SK-N-SH (cell line): ENCODE measurements at regions not wholly inside any gene's neighbourhood (a gene's known extent, or its start where the extent isn't known, plus 50 kb on each side); places are given as distances from the start of the nearest gene placed in this dataset.
A peak's percentile ranks its signal among the peaks of the same experiment; 100 is the strongest.
"Not testable (repeated sequence)": the region's sequence is repeated elsewhere in the genome, so short reads cannot be mapped to it uniquely, and the experiment has no call there.

Experiments used
- CTCF ChIA-PET: fragments of 300-600, 350-600 bp; formaldehyde crosslinking; extraction: SDS; loops from one replicate; lab custom pipeline; 2021; lab: Yijun Ruan, JAX
- POLR2A ChIA-PET: fragments of 350-600 bp; sonication (Branson Sonifier 250); formaldehyde crosslinking; extraction: SDS; loops from one replicate; lab custom pipeline; 2020; ENCODE audit warnings: antibody characterized with exemption, inconsistent platforms; lab: Yijun Ruan, JAX
- DNase-seq: peaks from one replicate; pipeline ENCODE4 v3.0.0; 2012
- H2AFZ ChIP-seq: fragments of 200-600 bp; sonication (generic); 2 replicates; pipeline ENCODE4 v1.8.1; 2016; ENCODE audit warnings: antibody characterized with exemption, mild to moderate bottlenecking, low read depth
- H3F3A ChIP-seq: fragments of 200-600 bp; sonication (generic); replicated peaks from 2 replicates; pipeline ENCODE3; 2016; ENCODE audit warnings: antibody characterized with exemption, mild to moderate bottlenecking; ENCODE audit not compliant: insufficient read depth
- H3K27ac ChIP-seq, 2 experiments: fragments of 200-500 bp in 1 of 2; fragments of 200-600 bp in 1 of 2; sonication (Bioruptor generic) in 1 of 2; sonication (generic), shearing (Covaris generic) in 1 of 2; 2 replicates each; pipeline versions ENCODE4 v1.5.1 to v1.6.1; 2014 to 2016; ENCODE audit warnings: low read depth in 2 of 2, inconsistent platforms in 1 of 2, low read length in 1 of 2, mild to moderate bottlenecking in 1 of 2, mixed read lengths in 1 of 2
- H3K27me3 ChIP-seq: fragments of 200-600 bp; sonication (generic), shearing (Covaris generic); 2 replicates; pipeline ENCODE4 v1.6.1; 2016; ENCODE audit warnings: mixed run types; ENCODE audit not compliant: insufficient read depth
- H3K36me3 ChIP-seq, 2 experiments: fragments of 200-500 bp in 1 of 2; fragments of 200-600 bp in 1 of 2; sonication (Bioruptor generic) in 1 of 2; sonication (generic) in 1 of 2; replicated peaks in 1 of 2; 2 replicates each; pipeline versions ENCODE3 to v1.5.1; 2014 to 2016; ENCODE audit warnings: low read length in 1 of 2, mild to moderate bottlenecking in 1 of 2; ENCODE audit not compliant: insufficient read depth in 2 of 2, control insufficient read depth in 1 of 2
- H3K4me1 ChIP-seq, 2 experiments: fragments of 200-500 bp in 1 of 2; fragments of 200-600 bp in 1 of 2; sonication (Bioruptor generic) in 1 of 2; sonication (generic), shearing (Covaris generic) in 1 of 2; 2 replicates each; pipeline versions ENCODE4 v1.5.1 to v1.6.1; 2014 to 2016; ENCODE audit warnings: low read depth in 1 of 2, low read length in 1 of 2, mixed run types in 1 of 2; ENCODE audit not compliant: insufficient read depth in 2 of 2, control insufficient read depth in 1 of 2
- H3K4me2 ChIP-seq: fragments of 200-600 bp; sonication (generic), shearing (Covaris generic); 2 replicates; pipeline ENCODE4 v1.6.1; 2017; ENCODE audit warnings: mixed run types
- H3K4me3 ChIP-seq, 2 experiments: fragments of 200-500 bp in 1 of 2; fragments of 200-600 bp in 1 of 2; sonication (Bioruptor generic) in 1 of 2; sonication (generic), shearing (Covaris generic) in 1 of 2; 2 replicates each; pipeline versions ENCODE4 v1.5.1 to v1.8.1; 2014 to 2016; ENCODE audit warnings: low read depth in 2 of 2, inconsistent platforms in 1 of 2, low read length in 1 of 2, mild to moderate bottlenecking in 1 of 2, mixed read lengths in 1 of 2, moderate library complexity in 1 of 2
- H3K79me2 ChIP-seq: fragments of 200-600 bp; sonication (generic); 2 replicates; pipeline ENCODE4 v1.8.1; 2017; ENCODE audit warnings: mild to moderate bottlenecking; ENCODE audit not compliant: insufficient read depth
- H3K9ac ChIP-seq: fragments of 200-600 bp; sonication (generic); 2 replicates; pipeline ENCODE4 v1.6.1; 2017; ENCODE audit warnings: mixed run types
- H3K9me2 ChIP-seq: fragments of 200-600 bp; sonication (generic); 2 replicates; pipeline ENCODE4 v1.6.1; 2017; ENCODE audit warnings: mixed run types
- H3K9me3 ChIP-seq: fragments of 200-600 bp; sonication (generic); 2 replicates; pipeline ENCODE4 v1.6.1; 2017; ENCODE audit warnings: mixed run types, mild to moderate bottlenecking, moderate library complexity
- H4K20me1 ChIP-seq: fragments of 200-600 bp; sonication (generic); 2 replicates; pipeline ENCODE4 v1.6.1; 2017; ENCODE audit warnings: mild to moderate bottlenecking, mixed run types; ENCODE audit not compliant: insufficient read depth
- CHD2 ChIP-seq: fragments of 150-350 bp; IDR thresholded peaks from 2 replicates; pipeline ENCODE4 v1.6.1; 2018; ENCODE audit warnings: low read length; ENCODE audit not compliant: partially characterized antibody
- ELF1 ChIP-seq: IDR thresholded peaks from 2 replicates; pipeline ENCODE4 v1.4.0; 2012
- EP300 ChIP-seq, 2 experiments: IDR thresholded peaks; 2 replicates each; pipeline versions ENCODE4 v1.4.0 to v1.6.1; 2012; ENCODE audit warnings: borderline replicate concordance in 1 of 2, low read depth in 1 of 2, low read length in 1 of 2
- EZH2phosphoT487 ChIP-seq: fragments of 200-600 bp; sonication (generic); IDR thresholded peaks from 2 replicates; pipeline ENCODE4 v1.6.1; 2017; ENCODE audit warnings: low read depth, mixed run types, mild to moderate bottlenecking, antibody characterized with exemption, moderate library complexity, borderline replicate concordance
- FOXJ3 ChIP-seq: sonication (generic); formaldehyde crosslinking; IDR thresholded peaks from 2 replicates; pipeline ENCODE4 v1.5.1; 2020; ENCODE audit warnings: mild to moderate bottlenecking, missing genetic modification reagents
- GATA2 ChIP-seq: sonication (generic); formaldehyde crosslinking; IDR thresholded peaks from 2 replicates; pipeline ENCODE4 v1.5.0; 2020; ENCODE audit warnings: mild to moderate bottlenecking, missing genetic modification reagents
- JUND ChIP-seq: IDR thresholded peaks from 2 replicates; pipeline ENCODE4 v1.4.0; 2012
- MXI1 ChIP-seq: IDR thresholded peaks from 2 replicates; pipeline ENCODE4 v1.6.1; 2012; ENCODE audit warnings: mild to moderate bottlenecking, low read depth, low read length, improper control_type of control experiment
- RAD21 ChIP-seq: IDR thresholded peaks from 2 replicates; pipeline ENCODE4 v1.6.1; 2012; ENCODE audit warnings: mild to moderate bottlenecking, low read length
- RFX5 ChIP-seq: IDR thresholded peaks from 2 replicates; pipeline ENCODE4 v1.6.1; 2012; ENCODE audit warnings: mild to moderate bottlenecking, improper control_type of control experiment, low read length
- SIN3A ChIP-seq: IDR thresholded peaks from 2 replicates; pipeline ENCODE4 v1.6.1; 2012; ENCODE audit warnings: low read depth, mild to moderate bottlenecking, low read length, moderate library complexity, borderline replicate concordance
- TCF12 ChIP-seq: IDR thresholded peaks from 2 replicates; pipeline ENCODE4 v1.4.0; 2012
- YY1 ChIP-seq: IDR thresholded peaks from 2 replicates; pipeline ENCODE4 v1.4.0; 2012; ENCODE audit warnings: low read depth, mild to moderate bottlenecking
- WGBS: methylation state at CpG from one replicate; pipeline ENCODE4 v1.1.6; 2017; ENCODE audit warnings: low lambda C conversion rate; 5-methylcytosine and 5-hydroxymethylcytosine counted together
- TF ChIP-seq, protein P1 (sequence below): IDR thresholded peaks from 2 replicates; pipeline ENCODE4; 2012
- TF ChIP-seq, protein P2 (sequence below): fragments of 200-600 bp; sonication (generic); IDR thresholded peaks from 2 replicates; pipeline ENCODE4 v1.6.1; 2017; ENCODE audit warnings: antibody characterized with exemption, mild to moderate bottlenecking, moderate library complexity
- TF ChIP-seq, protein P3 (sequence below): fragments of 150-350 bp; IDR thresholded peaks from 2 replicates; pipeline ENCODE4 v1.6.1; 2016; ENCODE audit warnings: mild to moderate bottlenecking, low read depth, low read length
- TF ChIP-seq, protein P4 (sequence below): IDR thresholded peaks from 2 replicates; pipeline ENCODE4 v1.4.0; 2012; ENCODE audit warnings: low read depth, borderline replicate concordance

DNA sequence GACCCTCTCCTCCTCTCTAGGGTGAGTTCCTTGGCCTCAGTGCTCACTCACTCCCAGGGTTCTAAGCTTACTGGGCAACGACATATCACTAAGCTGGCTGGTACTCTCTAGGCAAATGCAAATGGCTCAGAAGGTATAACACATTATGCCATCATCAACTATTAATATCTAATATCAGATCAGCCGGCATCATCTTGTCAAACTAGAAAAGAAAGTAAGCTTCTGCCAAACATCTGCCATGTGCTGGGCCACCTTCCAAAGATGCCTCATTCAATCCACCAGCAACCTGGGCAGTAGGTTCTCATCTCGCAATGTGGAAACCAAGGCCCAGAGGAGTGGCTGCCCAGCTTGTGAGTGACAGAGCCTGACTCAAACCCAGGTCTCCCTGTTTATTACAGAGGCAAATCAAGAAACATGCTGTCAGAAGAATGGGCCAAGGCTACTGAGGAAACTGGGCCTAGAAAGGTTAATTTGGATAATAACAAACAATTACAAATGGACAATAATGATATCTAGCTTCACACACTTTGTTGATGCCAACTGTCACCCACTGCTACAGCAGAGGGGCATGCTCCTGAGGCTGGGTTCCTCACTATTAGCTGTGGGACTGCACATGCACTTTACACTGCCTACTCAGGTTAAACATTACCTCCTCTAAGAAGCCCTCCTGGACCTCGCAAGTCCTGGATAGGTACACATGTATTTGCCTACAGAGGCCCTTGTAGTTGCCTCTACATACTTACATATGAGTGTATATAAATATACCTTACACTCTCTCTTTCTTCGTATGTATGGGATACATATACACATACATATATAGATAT is 183.3 kb upstream of the JUN start:
- Histone ChIP-seq H3K4me2 (no peak overlapping the region), H3K9me3 (no peaks in the 10 kb centered on the region), H3K4me1 (peaks cover 0 to 27% of the 10 kb centered on the region in 2 experiments; a peak in 2 of 4 replicates), H3K9ac (no peak overlapping the region), H4K20me1 (no peaks in the 10 kb centered on the region), H3K79me2 (no peaks in the 10 kb centered on the region), H3F3A (peaks cover 3% of the 10 kb centered on the region), H3K4me3 (no peak overlapping the region), H3K27ac (no peak overlapping the region), H3K27me3 (no peaks in the 10 kb centered on the region), H3K9me2 (no peaks in the 10 kb centered on the region), H2AFZ (no peak overlapping the region), H3K36me3 (no peaks in the 10 kb centered on the region)
- no peak for TF ChIP-seq RAD21
- no peak for TF ChIP-seq EZH2phosphoT487
- TF ChIP-seq, protein P1, sequence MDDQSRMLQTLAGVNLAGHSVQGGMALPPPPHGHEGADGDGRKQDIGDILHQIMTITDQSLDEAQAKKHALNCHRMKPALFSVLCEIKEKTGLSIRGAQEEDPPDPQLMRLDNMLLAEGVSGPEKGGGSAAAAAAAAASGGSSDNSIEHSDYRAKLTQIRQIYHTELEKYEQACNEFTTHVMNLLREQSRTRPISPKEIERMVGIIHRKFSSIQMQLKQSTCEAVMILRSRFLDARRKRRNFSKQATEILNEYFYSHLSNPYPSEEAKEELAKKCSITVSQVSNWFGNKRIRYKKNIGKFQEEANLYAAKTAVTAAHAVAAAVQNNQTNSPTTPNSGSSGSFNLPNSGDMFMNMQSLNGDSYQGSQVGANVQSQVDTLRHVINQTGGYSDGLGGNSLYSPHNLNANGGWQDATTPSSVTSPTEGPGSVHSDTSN = no peak
- no peak for TF ChIP-seq GATA2
- ChIA-PET POLR2A (interaction anchor here (1.0 kb wide), 1 partner anchor 64 kb away, joined by 3 read pairs; no protein-coding TSS in a partner anchor), CTCF (no interaction called here)
- DNase-seq = no peak
- 87% methylated on average over 5 of the region's 5 CpGs for WGBS

DNA sequence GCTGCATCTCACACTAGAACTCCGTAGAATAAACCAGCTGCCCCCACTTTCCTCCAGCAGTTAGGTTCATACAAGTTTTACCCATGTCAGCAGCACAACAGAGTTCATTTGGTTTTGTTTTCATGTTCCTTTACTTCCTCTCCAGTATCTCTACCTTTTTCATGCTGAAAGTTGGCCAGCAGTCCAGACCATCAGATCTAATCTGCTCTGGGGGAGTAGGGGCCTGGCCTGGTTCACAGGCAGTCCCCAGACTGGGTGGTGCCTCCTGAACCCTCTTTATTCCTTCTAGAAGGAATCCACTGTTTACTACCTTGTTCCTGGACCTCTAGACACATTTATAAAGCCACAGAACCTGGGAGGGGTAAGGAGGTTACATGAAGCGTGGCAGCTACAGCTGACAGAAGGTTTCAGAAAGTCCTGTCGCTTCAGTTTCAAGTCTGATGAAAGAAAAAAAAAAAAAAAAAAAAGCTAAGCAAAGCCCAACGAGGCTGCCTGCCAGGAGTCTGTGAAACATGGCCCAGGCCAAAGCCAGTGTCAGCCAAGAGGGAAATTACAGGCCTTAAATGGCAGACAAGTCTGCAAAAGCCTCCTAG is 184.6 kb upstream of the JUN start:
- peak; percentile 29 for DNase-seq
- Histone ChIP-seq H3K4me1 (peaks cover 0 to 27% of the 10 kb centered on the region in 2 experiments; a peak in 2 of 4 replicates), H3F3A (peaks cover 3% of the 10 kb centered on the region), H3K79me2 (no peaks in the 10 kb centered on the region), H3K9ac (no peak overlapping the region), H3K36me3 (no peaks in the 10 kb centered on the region), H3K9me2 (no peaks in the 10 kb centered on the region), H3K4me3 (no peak overlapping the region), H4K20me1 (no peaks in the 10 kb centered on the region), H3K9me3 (no peaks in the 10 kb centered on the region), H3K27ac (peak overlapping the region; percentile 50 to 89; a peak in 3 of 4 replicates), H3K4me2 (no peak overlapping the region), H3K27me3 (no peaks in the 10 kb centered on the region), H2AFZ (peak overlapping the region; percentile 84)
- ChIA-PET POLR2A (interaction anchor here (1.3 kb wide), 1 partner anchor 69 kb away, joined by 3 read pairs; no protein-coding TSS in a partner anchor), CTCF (no interaction called here)
- WGBS = 46% methylated on average over 4 of the region's 4 CpGs
- TF ChIP-seq ELF1 (no peak), GATA2 (peak; percentile 32; the same call in 1 of the 2 replicates), YY1 (no peak), CHD2 (no peak), JUND (no peak), MXI1 (no peak), EP300 (IDR thresholded peaks at IDR 0.05; ENCODE audit: borderline replicate concordance in 1 of 2, low read depth in 1 of 2, low read length in 1 of 2) (no peak), SIN3A (no peak), TCF12 (0 out of 2 replicates have a peak, but pooled peaks have one; percentile 20), RFX5 (no peak), FOXJ3 (CRISPR knock-in tag) (0 out of 2 replicates have a peak, but pooled peaks have one; percentile 36)
- TF ChIP-seq, protein P2, sequence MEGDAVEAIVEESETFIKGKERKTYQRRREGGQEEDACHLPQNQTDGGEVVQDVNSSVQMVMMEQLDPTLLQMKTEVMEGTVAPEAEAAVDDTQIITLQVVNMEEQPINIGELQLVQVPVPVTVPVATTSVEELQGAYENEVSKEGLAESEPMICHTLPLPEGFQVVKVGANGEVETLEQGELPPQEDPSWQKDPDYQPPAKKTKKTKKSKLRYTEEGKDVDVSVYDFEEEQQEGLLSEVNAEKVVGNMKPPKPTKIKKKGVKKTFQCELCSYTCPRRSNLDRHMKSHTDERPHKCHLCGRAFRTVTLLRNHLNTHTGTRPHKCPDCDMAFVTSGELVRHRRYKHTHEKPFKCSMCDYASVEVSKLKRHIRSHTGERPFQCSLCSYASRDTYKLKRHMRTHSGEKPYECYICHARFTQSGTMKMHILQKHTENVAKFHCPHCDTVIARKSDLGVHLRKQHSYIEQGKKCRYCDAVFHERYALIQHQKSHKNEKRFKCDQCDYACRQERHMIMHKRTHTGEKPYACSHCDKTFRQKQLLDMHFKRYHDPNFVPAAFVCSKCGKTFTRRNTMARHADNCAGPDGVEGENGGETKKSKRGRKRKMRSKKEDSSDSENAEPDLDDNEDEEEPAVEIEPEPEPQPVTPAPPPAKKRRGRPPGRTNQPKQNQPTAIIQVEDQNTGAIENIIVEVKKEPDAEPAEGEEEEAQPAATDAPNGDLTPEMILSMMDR = no peak
- TF ChIP-seq, protein P3, sequence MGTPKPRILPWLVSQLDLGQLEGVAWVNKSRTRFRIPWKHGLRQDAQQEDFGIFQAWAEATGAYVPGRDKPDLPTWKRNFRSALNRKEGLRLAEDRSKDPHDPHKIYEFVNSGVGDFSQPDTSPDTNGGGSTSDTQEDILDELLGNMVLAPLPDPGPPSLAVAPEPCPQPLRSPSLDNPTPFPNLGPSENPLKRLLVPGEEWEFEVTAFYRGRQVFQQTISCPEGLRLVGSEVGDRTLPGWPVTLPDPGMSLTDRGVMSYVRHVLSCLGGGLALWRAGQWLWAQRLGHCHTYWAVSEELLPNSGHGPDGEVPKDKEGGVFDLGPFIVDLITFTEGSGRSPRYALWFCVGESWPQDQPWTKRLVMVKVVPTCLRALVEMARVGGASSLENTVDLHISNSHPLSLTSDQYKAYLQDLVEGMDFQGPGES = no peak
- TF ChIP-seq, protein P4, sequence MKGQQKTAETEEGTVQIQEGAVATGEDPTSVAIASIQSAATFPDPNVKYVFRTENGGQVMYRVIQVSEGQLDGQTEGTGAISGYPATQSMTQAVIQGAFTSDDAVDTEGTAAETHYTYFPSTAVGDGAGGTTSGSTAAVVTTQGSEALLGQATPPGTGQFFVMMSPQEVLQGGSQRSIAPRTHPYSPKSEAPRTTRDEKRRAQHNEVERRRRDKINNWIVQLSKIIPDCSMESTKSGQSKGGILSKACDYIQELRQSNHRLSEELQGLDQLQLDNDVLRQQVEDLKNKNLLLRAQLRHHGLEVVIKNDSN = no peak

DNA sequence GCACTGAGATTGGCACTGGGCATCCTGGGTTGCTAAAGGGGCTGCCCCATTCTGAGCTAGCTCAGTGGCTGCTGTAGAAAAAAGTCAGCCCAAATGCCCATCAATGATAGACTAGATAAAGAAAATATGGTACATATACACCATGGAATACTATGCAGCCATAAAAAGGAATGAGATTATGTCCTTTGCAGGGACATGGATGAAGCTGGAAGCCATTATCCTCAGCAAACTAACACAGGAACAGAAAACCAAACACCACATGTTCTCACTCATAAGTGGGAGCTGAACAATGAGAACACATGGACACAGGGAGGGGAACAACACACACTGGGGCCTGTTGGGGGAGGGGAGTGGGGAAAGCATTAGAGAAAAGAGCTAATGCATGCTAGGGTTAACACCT is 185.3 kb upstream of the JUN start:
- H3K27me3 ChIP-seq, H3K9ac ChIP-seq, DNase-seq, H3K4me2 ChIP-seq, H3K4me3 ChIP-seq, H3K9me2 ChIP-seq, H3F3A ChIP-seq, H3K79me2 ChIP-seq, CTCF ChIA-PET, H3K9me3 ChIP-seq, H4K20me1 ChIP-seq, H3K36me3 ChIP-seq: not testable (repeated sequence)
- POLR2A ChIA-PET = interaction anchor here (1.3 kb wide), 1 partner anchor 70 kb away, joined by 3 read pairs; no protein-coding TSS in a partner anchor
- peak overlapping the region; percentile 50 to 89; a peak in 3 of 4 replicates for H3K27ac ChIP-seq
- peaks cover 0 to 27% of the 10 kb centered on the region in 2 experiments; a peak in 2 of 4 replicates for H3K4me1 ChIP-seq
- H2AFZ ChIP-seq = 0 out of 2 replicates have a peak overlapping the region, but pooled peaks have one; percentile 84
